Breast epithelium (tissue), 4 donors: ENCODE measurements at regions not wholly inside any gene's neighbourhood (a gene's known extent, or its start where the extent isn't known, plus 50 kb on each side); places are given as distances from the start of the nearest gene placed in this dataset.
"Not testable (repeated sequence)": the region's sequence is repeated elsewhere in the genome, so short reads cannot be mapped to it uniquely, and the experiment has no call there.

Source experiments
- DNase-seq, 2 donors: peaks; one replicate each; pipeline ENCODE4 v3.0.0-alpha.2; 2019; ENCODE audit warnings: low spot score in 2 of 2
- H3K27ac ChIP-seq, 2 donors: fragments of 200-600 bp; sonication (generic) in 1 of 2; one replicate each; pipeline ENCODE4 v1.5.1; 2016 to 2019; ENCODE audit warnings: mild to moderate bottlenecking in 1 of 2
- H3K27me3 ChIP-seq, 2 donors: fragments of 200-600 bp; sonication (generic) in 1 of 2; one replicate each; pipeline versions ENCODE4 v1.5.1 to v1.6.0; 2017 to 2019; ENCODE audit warnings: control low read depth in 1 of 2, mild to moderate bottlenecking in 1 of 2
- H3K36me3 ChIP-seq: fragments of 200-600 bp; one replicate; pipeline ENCODE4 v1.5.1; 2019
- H3K4me1 ChIP-seq, 2 donors: fragments of 200-600 bp; sonication (generic); one replicate each; pipeline ENCODE4 v1.5.1; 2016 to 2019; ENCODE audit warnings: control low read depth in 1 of 2
- H3K4me3 ChIP-seq, 3 donors: fragments of 200-600 bp; sonication (generic); 1 replicate in 2 of 3; 2 replicates in 1 of 3; pipeline ENCODE4 v1.5.1; 2016 to 2019; ENCODE audit warnings: mild to moderate bottlenecking in 3 of 3, moderate library complexity in 2 of 3
- H3K9me3 ChIP-seq, 2 donors: fragments of 200-600 bp; sonication (generic) in 1 of 2; one replicate each; pipeline ENCODE4 v1.5.1; 2016 to 2019; ENCODE audit warnings: control low read depth in 1 of 2
- POLR2A ChIP-seq: fragments of 450-650 bp; IDR thresholded peaks from one replicate; pipeline ENCODE4 v1.6.1; 2016; ENCODE audit warnings: antibody characterized with exemption, mild to moderate bottlenecking, moderate library complexity
- POLR2AphosphoS5 ChIP-seq, 3 donors: sonication (generic); formaldehyde crosslinking; IDR thresholded peaks; one replicate each; pipeline ENCODE4 v1.6.1; 2017; ENCODE audit warnings: antibody characterized with exemption in 3 of 3
- intact Hi-C: fragments of 100-400 bp; cut with DNase I; formaldehyde crosslinking; loops from one replicate; pipeline ENCODE4 v1.15.1; 2023; ENCODE audit warnings: low total_unique reads
- TF ChIP-seq, protein P1 (sequence below), 3 donors: fragments of 450-650 bp; IDR thresholded peaks; one replicate each; pipeline ENCODE4 v1.5.1; 2016 to 2017; ENCODE audit warnings: antibody characterized with exemption in 3 of 3, mild to moderate bottlenecking in 3 of 3, moderate library complexity in 3 of 3

DNA sequence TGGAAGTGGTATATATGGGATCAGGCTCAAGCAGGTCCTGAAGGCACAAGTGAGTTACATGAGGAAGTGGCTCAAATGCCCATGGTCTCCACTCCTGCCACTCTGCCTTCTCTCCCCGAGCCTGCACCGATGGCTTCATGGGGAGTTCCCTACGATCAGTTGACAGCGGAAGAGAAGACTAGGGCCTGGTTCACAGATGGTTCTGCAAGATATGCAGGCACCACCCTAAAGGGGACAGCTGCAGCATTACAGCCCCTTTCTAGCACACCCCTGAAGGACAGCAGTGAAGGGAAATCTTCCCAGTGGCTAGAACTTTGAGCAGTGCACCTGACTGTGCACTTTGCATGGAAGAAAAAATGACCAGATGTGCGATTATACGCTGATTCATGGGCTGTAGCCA is 95.3 kb downstream of the HOXA1 start:
- no peak overlapping the region for H3K4me3 ChIP-seq
- no peak overlapping the region for H3K27ac ChIP-seq
- no peaks in the 10 kb centered on the region for H3K36me3 ChIP-seq
- TF ChIP-seq POLR2A, result no peak
- no peak for TF ChIP-seq POLR2AphosphoS5 (IDR thresholded peaks at IDR 0.05)
- TF ChIP-seq, protein P1, sequence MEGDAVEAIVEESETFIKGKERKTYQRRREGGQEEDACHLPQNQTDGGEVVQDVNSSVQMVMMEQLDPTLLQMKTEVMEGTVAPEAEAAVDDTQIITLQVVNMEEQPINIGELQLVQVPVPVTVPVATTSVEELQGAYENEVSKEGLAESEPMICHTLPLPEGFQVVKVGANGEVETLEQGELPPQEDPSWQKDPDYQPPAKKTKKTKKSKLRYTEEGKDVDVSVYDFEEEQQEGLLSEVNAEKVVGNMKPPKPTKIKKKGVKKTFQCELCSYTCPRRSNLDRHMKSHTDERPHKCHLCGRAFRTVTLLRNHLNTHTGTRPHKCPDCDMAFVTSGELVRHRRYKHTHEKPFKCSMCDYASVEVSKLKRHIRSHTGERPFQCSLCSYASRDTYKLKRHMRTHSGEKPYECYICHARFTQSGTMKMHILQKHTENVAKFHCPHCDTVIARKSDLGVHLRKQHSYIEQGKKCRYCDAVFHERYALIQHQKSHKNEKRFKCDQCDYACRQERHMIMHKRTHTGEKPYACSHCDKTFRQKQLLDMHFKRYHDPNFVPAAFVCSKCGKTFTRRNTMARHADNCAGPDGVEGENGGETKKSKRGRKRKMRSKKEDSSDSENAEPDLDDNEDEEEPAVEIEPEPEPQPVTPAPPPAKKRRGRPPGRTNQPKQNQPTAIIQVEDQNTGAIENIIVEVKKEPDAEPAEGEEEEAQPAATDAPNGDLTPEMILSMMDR (IDR thresholded peaks at IDR 0.05), result no peak
- H3K9me3 ChIP-seq, result peaks cover 9 to 15% of the 10 kb centered on the region in 2 donors
- no peaks in the 10 kb centered on the region for H3K4me1 ChIP-seq
- DNase-seq, result no peak
- no peaks in the 10 kb centered on the region for H3K27me3 ChIP-seq
- intact Hi-C loops, result no loop called here

DNA sequence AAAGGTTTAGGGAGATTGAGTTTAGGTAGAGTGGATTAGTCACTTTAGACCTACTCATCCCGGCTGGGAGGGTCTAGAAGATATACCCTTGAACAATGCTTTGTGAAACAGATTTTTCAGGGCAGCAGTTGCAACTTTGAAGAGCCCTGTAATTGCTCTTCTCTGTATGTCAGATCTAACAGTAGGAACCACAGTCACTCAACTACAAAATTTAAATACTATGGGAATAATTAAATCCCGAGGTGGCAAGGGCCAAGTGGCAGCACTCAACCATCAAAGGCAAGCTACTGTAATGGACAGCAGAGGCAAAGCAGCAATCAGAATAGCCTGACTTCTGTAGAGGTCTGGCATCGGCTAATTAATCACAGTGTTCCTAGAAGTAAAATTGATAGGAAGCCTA is 97.5 kb downstream of the HOXA1 start:
- H3K36me3 ChIP-seq, H3K4me1 ChIP-seq, DNase-seq, intact Hi-C loops, H3K27me3 ChIP-seq, H3K27ac ChIP-seq, H3K4me3 ChIP-seq: not testable (repeated sequence)
- H3K9me3 ChIP-seq, result peaks cover 9 to 15% of the 10 kb centered on the region in 2 donors

DNA sequence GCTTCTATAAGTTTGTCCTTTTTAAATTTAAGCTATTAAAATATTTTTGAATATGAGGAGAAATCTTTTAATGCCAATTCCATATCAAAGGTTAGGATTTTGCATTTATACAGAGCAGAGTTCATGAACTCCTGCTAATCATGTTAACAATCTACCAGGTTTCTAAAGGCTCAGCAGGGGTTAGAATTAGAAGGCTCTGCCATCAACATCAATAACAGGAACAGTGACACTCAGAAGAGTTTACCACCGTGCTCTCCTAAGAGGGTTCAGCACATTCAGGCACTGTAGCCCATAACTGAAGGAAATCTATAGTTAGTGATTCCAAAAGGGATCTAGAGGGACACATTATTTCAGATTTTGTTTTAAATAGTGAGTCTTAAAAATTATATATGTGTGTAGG is 100.1 kb downstream of the HOXA1 start:
- Histone ChIP-seq H3K27me3 (no peaks in the 10 kb centered on the region), H3K9me3 (peaks cover 9 to 15% of the 10 kb centered on the region in 2 donors), H3K36me3 (no peaks in the 10 kb centered on the region), H3K4me1 (no peaks in the 10 kb centered on the region), H3K27ac (no peak overlapping the region), H3K4me3 (no peak overlapping the region)
- intact Hi-C loops, result no loop called here
- TF ChIP-seq, protein P1 (IDR thresholded peaks at IDR 0.05), result no peak
- no peak for TF ChIP-seq POLR2AphosphoS5 (IDR thresholded peaks at IDR 0.05)
- no peak for TF ChIP-seq POLR2A
- no peak for DNase-seq

DNA sequence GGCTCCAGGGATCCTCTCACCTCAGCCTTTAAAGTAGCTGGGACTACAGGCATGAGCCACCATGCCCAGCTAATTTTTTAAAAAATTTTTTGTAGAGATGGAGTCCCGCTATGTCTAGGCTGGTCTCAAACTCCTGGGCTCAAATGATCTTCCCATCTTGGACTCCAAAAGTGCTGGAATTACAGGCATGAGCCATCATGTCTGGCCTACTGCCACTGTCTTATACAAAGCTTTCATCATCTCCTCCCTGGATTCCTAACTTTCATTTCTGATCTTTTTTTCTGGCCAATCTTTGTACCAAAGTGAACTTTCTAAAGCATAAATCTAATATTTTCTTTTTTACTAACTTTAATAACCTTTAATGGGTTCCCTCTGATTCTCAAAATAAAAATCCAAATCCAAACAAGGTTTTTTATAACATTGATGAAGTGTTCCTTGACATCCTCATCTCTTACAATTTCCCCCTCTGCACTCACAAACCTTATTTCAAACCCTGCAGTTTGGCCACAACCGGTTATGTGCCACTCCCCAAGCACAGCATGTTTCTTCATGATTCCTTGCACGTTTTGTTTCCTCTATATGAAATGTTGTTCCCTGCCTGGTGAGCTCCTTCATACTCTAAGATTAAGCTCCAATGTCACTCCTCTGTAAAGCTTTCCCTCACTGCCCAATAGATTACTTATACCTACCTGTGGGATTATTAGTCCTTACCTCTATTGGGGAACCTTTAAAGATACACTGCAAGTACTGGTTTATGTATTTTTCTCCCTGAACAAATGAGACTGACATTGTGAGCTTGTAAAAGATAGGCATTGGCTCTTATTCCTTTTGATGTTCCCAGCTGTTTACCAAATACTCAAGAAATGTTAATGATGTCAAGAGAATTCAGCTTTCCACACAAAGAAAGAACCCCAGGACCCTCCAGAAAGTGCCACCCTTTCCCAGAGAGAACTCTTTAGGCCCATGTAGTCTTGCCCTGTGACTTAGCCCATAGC is 101.7 kb downstream of the HOXA1 start:
- no peaks in the 10 kb centered on the region for H3K27me3 ChIP-seq
- TF ChIP-seq POLR2A (no peak), POLR2AphosphoS5 (IDR thresholded peaks at IDR 0.05) (no peak)
- TF ChIP-seq, protein P1 (IDR thresholded peaks at IDR 0.05), result no peak
- DNase-seq, result no peak
- no peaks in the 10 kb centered on the region for H3K4me1 ChIP-seq
- no peak overlapping the region for H3K4me3 ChIP-seq
- peak overlapping the region in 1 of 2 donors; percentile 17 for H3K27ac ChIP-seq
- intact Hi-C loops, result no loop called here
- peaks cover 8 to 14% of the 10 kb centered on the region in 2 donors for H3K9me3 ChIP-seq
- H3K36me3 ChIP-seq, result no peaks in the 10 kb centered on the region

DNA sequence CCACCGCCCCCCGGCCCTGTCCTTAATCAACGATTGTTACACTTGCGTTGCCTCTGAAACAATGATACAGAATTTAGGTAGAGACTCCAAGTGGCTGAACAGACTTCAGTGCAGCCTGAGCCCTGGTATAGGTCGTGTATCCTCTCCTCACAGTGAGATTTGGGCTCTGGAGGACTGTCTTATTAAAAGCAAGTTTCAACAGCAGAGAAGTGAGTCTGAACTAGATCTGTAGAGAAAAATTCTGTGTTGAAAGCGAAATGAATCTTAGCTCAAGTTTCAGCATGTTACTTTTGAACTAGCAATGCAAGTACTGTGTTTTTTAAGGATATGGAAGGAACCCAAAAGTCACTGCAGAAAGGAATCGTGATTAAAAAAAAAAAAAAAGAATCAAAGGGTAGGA is 103.1 kb downstream of the HOXA1 start:
- no peak for DNase-seq
- intact Hi-C loops, result no loop called here
- Histone ChIP-seq H3K4me3 (no peak overlapping the region), H3K27ac (peak overlapping the region; percentile 56 to 65), H3K4me1 (no peaks in the 10 kb centered on the region), H3K9me3 (peaks cover 0 to under 1% of the 10 kb centered on the region in 2 donors), H3K36me3 (no peaks in the 10 kb centered on the region), H3K27me3 (no peaks in the 10 kb centered on the region)
- TF ChIP-seq, protein P1 (IDR thresholded peaks at IDR 0.05), result no peak
- TF ChIP-seq POLR2A (no peak), POLR2AphosphoS5 (IDR thresholded peaks at IDR 0.05) (no peak)
